ENCODE measurements at regions not wholly inside any gene's neighbourhood (a gene's known extent, or its start where the extent isn't known, plus 50 kb on each side); places are given as distances from the start of the nearest gene placed in this dataset.

DNA sequence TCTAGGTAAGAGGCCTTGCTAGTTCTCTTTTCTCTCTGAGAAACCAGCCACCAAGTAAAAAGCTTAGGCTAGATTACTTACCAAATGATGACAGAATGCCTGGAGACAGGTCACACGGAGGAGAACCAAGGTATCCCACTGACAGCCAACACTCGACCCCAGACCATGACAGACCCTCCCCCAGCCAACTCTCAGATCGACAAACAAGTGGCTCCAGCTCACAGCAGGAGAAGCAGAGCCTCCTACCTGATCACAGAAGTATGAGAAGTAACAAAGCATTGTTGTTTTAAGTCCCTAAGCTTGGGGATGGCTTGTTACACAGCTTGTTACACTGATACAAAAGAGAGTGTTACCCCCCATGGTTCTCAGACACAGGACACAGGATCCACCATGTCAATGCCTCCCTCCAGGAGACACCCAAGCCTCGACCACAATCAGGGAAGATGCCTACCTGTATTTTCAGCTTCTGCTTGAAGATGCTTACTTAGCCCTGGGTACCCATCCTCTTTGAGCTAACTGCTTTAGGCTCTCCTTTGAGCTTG is 423.8 kb upstream of the JARID2 start:
- no peak for DNase-seq (ENCODE audit: low read depth in 2 of 3, low spot score in 2 of 3)

DNA sequence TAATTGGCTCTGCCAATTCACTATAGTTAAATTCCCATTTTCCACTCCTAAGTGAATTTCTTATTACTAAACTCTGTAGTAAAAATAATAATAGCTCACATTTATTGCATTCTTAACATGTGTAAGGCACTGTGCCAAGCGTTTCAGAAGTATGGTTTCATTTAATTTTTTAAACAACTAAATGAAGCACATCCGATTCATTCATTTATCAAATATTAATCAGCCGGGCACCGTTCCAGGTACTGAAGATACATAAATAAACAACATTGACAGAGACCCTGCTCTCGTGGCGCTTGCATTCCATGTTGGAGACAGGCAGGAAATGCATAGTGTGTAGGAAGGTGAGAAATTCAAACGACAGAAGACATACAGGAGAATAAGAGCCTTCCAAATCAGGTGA is 423.2 kb upstream of the JARID2 start:
- no peak for DNase-seq (ENCODE audit: low read depth in 2 of 3, low spot score in 2 of 3)

DNA sequence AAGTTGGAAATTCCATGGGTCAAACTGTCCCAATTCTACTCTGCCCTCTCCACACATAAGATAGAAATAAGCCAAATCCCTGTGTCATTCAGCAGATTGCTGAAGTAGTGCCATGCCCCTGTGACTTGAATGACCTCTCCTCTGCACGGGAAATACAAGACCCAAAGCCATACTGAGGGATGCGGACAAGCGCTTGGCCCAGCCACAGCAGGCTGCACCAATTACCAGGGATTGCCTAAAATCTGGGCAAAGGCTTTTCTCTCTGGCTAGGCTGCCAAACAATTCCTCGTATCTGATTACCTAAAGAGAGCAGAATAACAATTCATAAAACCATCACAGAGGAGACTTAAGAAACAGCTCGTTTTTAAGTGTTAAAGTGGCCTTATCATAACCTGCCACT is 421.8 kb upstream of the JARID2 start:
- DNase-seq (ENCODE audit: low read depth in 2 of 3, low spot score in 2 of 3), result no peak

DNA sequence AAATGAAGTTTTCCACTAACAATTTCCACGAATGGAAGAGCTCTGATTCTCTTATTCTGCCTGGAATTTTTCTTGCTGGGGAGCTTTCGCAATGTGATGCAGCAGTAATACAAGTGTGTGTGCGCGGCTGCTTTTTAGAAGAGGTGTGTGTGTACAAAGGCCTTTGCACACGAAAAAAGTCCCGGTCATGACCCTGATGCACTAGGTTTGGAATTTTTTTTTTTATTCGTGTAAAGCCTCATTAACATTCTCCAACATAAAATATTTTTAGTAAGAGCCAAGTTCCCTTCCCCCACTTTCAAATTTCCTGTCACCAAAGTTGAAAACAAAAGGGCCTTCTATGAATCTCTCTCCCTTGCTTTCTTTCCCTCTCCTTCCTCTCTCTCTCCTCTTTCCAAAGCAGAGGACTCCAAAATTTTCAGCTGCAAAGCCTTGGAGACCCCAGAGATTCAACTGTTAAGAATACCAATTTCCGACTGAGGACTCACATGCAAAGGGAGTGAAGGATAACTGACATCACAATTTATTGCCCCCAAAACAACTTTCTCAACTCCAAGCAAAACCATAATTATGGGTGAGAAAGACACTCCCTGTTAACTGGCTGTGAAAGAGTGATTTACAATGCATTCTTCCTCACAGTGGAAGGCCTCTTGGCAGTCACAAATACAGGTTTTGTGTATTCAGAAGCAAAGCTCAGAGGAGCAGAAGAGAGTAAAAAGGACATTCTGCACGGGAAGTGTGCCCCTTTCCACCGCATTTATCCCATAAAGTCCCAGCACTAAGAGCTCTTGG is 421.2 kb upstream of the JARID2 start:
- DNase-seq (ENCODE audit: low read depth in 2 of 3, low spot score in 2 of 3), result no peak

DNA sequence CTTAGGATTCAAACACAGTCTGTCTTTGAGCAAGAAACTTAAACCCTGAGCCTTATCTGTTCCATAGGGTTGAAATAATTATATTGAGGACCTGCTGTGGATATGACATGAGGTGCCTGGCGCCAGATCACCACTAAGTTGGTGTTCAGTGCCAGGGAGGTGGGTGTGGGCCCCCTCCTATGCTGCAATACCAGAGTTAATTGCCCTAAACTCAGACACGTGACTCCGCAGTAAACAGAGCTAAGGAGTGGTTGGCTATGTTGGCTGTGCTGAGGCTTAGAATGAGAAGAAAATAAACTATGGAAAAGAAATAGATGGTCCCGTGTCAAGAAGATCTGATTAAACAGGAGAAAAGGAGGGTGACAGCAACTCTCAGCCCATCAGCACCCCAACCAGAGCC is 419.4 kb upstream of the JARID2 start:
- DNase-seq (ENCODE audit: low read depth in 2 of 3, low spot score in 2 of 3), result no peak

DNA sequence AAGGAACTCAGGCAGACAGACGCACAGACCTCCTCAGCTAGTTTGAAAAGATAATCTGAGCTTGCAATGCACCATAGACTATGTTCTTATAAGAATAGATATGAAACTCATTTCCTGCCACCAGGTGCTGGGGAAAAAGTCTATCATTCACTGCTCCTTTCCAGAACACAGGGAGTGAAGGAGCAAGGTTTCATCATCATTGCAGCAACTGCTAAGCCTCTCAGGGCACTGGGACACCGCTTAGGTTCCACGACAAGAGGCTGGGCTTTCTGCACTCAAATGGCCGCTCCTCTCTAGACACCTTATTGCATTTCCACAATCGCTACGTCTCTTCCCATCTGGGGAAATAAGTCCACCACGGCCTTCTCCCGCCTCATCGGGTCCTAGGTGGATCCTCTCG is 418.5 kb upstream of the JARID2 start:
- DNase-seq (ENCODE audit: low read depth in 2 of 3, low spot score in 2 of 3), result no peak

DNA sequence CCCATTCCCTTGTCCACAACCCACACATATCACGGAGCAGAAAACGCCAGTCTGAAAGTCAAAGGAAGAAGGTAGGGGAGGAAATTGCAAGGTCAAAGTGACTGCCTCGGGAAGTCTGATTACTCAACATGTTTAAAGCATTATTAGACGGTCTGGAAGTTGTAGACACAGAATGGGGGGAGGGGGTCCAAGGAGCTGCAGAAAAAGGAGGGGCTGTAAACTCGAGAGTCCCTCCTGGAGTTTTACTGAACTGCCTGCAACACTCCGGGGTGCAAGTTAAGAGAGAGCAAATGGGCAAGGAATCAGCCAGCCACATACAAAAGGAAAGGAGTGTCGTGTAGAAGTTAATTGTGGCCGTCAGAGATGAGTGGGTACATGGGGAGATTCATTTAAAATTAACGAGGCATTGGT is 417.7 kb upstream of the JARID2 start:
- DNase-seq (ENCODE audit: low read depth in 2 of 3, low spot score in 2 of 3), result no peak

DNA sequence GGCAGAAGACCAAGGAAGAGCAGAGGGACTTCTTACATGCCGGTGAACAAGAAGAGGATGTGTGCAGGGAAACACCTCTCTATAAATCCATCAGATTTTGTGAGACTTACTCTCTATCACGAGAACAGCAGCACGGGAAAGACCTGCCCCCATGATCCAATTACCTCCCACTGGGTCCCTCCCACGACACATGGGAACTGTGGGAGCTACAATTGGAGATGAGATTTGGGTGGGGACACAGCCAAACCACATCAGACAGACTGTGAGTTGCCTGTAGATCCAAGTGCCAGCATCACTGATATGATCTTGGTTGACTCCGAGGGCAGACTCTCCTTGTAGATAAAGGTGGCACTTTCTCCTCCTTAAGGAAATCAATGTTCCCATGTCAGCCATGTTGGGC is 414.8 kb upstream of the JARID2 start:
- DNase-seq (ENCODE audit: low read depth in 2 of 3, low spot score in 2 of 3), result no peak

DNA sequence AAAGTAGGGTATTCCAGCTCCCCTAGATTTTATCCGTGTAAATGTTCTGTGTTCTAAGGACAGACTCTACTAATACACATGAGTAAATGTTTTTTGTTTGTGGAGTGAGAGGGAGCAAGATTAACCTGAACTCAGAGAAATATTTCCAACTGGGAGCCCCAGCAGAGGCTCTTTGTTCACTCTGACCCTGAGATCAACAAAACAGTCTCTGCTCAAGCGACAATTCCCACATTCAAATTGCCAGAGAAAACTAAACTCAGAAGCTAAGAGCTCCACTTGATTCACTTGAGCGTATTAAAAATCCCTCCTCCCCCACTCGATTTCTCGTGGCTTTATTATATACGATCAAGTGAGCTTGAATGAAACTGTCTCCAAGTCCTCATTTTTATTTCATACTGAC is 413.9 kb upstream of the JARID2 start:
- no peak for DNase-seq (ENCODE audit: low read depth in 2 of 3, low spot score in 2 of 3)

DNA sequence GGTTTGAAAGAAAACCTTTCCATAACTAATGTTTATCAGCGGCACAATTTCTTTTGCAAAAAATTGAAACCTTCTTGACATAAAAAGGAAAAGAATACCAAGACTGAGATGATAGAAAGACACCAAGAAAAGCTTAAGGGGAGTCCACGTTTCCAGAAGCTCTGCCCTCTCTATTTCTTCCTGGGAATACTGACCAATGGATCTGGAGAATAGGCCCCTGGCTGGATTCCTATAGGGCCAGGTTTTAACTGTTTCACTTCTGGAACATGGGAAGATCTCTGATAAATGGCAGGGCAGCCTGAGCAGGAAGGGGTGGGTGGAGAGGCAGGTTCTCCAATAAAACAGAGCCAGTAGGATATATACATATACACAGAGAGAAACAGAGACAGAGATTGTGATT is 413.4 kb upstream of the JARID2 start:
- DNase-seq (ENCODE audit: low read depth in 2 of 3, low spot score in 2 of 3), result no peak

DNA sequence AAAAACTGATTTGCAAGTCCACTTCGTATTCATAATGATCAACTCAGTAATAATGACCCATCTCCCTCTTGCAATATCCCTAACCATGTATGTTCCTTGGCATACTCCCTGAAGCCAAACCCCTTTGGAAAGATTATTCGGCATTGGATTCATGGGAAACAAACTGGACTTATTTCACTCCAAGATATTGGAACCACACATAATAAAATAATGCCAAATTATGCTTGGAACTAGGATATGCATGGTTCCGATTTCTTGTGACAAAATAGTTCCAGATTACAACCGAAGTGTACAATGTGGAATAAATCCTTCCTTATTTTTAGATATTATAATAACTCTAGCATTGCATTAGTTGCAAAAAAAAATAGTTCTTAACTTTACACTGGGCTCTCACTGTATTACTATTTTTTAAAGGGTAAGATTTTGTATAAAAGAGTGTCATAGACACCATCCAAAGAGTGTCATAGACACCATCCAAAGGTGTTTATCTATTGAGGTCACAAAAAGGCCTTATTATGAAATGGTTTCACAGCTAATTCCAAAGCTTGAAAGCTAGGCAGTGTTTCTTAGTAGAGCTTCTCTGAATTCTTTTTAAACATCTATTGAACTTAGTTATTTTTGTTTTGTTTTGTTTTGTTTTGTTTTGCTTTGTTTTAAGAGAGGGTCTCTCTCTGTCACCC is 410.9 kb upstream of the JARID2 start:
- DNase-seq (ENCODE audit: low read depth in 2 of 3, low spot score in 2 of 3), result no peak

DNA sequence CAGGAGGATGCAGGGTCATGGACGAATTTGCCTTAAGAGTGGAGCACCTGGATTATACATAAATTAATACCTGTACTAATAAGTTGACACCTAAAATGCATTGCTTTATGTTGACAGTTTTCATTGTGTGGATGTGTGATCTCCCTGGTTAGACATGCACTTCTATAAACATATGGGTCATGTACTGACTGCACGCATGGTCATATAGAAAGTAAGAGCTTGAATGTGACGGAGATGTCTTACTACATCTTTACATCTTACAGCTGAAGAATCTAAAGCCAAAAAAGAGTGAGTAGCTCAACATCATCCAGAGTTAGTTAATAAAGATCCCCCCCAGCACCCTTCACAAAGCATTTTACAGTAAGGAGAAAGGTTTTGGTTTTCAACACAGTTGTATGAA is 408.4 kb upstream of the JARID2 start:
- DNase-seq (ENCODE audit: low read depth in 2 of 3, low spot score in 2 of 3), result no peak

DNA sequence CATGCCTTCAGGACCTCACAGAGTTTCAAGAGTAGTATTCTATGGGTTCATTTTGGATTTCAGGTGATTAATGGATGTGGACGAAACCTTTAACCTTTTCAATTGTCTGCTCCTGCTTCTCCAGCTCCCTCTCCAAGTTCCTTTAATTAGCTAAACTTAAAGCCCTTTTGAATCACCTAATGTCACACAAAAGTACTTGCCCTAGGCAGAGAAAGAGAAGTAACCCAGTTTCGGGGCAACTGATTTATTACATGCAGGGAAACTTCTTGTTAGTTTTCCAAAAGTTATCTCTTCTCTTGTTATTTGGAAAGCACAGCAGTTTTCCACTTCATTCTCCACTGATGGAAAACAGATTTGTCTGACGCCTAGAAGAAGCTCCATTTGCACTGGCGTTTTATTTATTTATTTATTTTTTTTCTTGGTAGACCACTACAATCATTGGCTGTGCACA is 407.7 kb upstream of the JARID2 start:
- DNase-seq (ENCODE audit: low read depth in 2 of 3, low spot score in 2 of 3), result no peak

DNA sequence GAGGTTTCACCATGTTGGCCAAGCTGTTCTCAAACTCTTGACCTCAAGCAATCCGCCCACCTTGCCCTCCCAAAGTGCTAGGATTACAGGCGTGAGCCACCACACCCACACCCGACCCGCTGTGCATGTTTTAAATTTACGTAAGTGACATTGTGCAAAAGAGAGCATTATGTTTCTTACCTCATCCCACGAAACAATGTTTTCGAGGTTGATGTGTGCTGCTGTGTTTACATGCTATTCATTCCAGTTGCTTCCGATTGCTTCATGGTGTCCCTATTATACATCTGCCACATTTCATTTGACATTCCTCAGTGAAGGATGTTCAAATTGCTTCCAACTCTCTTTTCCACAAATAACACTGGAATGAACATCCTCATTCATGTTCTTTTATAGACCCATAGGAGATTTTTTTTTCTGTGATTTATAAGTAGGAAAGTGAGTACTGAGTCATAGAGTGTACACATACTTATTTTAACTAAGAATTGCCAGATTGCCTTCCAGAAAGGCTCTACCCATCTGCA is 403.9 kb upstream of the JARID2 start:
- DNase-seq (ENCODE audit: low read depth in 2 of 3, low spot score in 2 of 3), result no peak

DNA sequence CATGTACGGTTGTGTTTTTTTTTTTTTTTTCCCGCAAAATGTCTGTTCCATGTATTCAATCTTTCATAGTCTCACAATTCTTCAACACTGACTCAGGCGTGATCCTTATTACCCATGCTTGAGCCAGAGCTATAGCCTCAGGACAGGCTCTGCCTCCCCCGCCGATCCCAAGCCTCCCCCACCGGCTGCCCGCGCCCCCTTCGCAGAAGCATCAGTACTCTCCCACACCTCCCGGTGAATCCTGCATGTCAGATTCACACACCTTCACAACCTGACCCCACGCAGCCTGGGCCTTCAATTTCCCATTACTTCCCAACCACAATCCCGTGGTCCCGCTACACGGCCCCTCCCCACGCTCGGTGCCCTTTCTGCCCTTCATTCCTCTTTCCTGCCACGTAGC is 401.5 kb upstream of the JARID2 start:
- DNase-seq (ENCODE audit: low read depth in 2 of 3, low spot score in 2 of 3), result no peak

DNA sequence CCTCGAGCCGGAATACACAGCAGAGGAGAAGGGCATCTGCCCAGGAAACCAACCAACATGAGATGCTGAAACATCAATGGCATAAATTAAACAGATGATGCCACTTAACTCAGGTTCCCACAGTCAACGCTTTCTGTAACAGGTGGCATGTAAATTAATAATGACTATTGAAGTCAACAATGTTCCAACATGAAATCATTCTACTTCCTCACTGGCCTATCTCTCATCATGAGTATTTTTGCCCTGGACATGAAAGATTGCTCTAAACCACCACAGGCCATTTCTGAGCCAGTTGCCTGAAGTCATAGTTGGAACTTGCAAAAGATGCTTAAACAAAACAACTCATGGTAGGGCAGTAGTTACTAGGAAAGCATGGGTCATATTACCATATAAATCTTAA is 397.9 kb upstream of the JARID2 start:
- DNase-seq (ENCODE audit: low read depth in 2 of 3, low spot score in 2 of 3), result no peak

DNA sequence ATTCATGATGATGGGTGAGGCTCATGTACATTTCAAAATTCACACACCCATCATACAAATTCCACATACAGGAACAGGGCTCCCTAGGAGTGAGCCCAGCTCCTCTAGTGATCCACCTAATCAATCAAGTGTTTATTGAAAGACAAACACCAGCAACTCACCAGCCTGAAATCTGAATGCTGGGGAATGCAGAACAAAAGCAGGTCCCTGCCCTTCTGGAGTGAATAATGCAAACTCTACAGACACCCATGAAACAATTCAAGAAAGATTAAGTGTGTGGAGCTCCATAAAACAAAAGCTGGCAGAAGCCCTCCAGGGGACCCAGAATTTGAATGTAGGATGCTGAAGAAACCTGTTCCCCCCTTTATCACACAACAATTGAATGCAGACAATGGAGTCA is 396.7 kb upstream of the JARID2 start:
- no peak for DNase-seq (ENCODE audit: low read depth in 2 of 3, low spot score in 2 of 3)

DNA sequence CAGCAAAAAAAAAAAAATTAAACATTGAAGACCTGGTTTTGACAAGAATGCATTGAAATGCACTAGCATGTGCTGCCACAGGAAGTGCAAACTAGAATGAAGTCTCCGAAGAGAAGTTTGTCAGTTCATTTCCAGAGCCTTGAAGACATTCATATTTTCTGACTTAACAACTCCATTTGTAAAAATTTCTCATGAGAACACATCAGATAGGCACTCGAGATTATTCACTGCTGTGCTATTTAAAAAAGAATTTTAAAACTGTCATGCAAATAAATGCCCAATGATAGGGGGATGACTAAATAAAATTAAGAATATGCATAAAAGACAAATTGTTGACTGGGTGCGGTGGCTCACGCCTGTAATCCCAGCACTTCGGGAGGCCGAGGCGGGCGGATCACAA is 394.6 kb upstream of the JARID2 start:
- no peak for DNase-seq (ENCODE audit: low read depth in 2 of 3, low spot score in 2 of 3)

DNA sequence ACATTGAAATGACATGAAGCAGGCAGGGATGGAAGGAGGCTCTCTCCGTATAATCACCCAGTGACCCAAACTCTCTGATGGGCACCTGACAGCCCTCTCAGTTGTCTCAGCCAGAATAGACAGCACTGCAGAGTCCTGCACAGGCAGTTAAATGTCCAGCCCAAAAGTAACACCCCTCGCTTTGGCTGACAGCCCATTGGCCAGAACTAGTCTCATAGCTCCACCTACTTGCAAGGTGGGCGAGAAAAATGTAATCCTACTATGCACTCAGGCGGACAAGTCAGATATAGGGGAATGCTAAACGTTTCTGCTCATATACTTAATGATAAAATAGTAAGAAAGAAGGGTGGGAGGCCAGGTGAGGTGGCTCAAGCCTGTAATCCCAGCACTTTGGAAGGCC is 393.5 kb upstream of the JARID2 start:
- DNase-seq (ENCODE audit: low read depth in 2 of 3, low spot score in 2 of 3), result no peak

DNA sequence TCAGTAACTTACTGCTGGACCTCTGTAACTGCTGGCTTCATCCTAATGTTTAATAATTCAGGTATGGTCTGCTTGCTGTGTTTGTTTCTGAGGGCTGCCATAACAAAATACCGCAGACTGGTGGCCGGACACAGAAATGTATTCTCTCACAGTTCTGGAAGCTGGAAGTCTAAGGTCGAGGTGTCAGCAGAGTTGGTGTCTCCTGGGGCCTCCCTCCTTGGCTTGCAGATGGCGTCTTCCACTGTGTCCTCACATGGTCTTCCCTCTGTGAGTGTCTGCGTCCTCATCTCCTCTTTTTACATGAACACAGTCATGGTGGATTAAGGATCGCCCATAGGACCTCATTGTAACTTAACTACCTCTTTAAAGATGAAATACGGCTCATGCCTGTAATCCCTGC is 389.7 kb upstream of the JARID2 start:
- no peak for DNase-seq (ENCODE audit: low read depth in 2 of 3, low spot score in 2 of 3)

DNA sequence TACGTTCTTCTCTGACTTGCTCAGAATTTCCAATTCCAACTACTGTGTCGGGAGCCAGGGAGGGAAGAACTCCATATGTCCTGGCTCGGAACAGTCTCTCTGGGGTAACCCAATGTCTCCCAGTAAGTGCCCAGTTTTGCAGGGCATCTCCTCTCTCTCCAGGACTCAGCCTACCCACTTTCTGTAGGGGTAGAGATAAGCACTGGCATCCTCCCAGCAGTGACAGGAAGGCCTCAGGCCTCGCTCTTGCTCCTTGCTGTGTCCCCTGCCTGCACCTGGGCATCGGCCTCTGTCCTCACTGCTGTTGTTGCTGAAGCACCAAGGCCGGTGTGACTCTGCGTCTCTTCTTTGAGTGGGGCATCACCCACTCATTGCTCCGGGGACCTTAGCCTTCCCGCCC is 388.9 kb upstream of the JARID2 start:
- no peak for DNase-seq (ENCODE audit: low read depth in 2 of 3, low spot score in 2 of 3)

DNA sequence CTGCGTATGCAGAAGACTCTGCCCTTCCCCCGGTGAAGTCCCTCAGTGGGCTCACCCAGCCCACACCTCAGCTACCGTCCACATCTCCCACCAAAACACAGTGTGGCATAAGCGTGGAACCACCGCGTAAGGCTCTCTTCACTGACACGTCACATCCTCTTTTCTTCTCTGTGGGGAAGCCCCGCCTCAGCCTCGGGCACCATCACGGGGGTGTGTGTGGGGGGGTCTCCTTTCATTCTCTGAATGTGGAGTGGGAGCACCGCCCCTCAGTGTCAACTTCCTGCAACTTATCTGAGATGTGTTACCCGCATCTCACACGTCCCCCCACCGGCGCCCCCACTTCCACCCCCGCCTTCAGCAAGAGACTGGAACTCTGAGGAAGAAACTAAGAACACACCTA is 388.4 kb upstream of the JARID2 start:
- DNase-seq (ENCODE audit: low read depth in 2 of 3, low spot score in 2 of 3), result peak; percentile 49 to 67 (median 59)
